HEK293 (cell line): ENCODE measurements at regions not wholly inside any gene's neighbourhood (a gene's known extent, or its start where the extent isn't known, plus 50 kb on each side); places are given as distances from the start of the nearest gene placed in this dataset.

Experiments used
- CTCF ChIA-PET: fragments of 350-600 bp; formaldehyde crosslinking; extraction: SDS; loops from one replicate; lab custom pipeline; 2021; ENCODE audit warnings: antibody characterized with exemption; lab: Yijun Ruan, JAX
- POLR2A ChIA-PET: fragments of 300-600 bp; formaldehyde crosslinking; extraction: SDS; loops from one replicate; lab custom pipeline; 2020; ENCODE audit warnings: antibody characterized with exemption, inconsistent platforms; lab: Yijun Ruan, JAX
- H3K27ac ChIP-seq: fragments of 200-500 bp; sonication (Bioruptor generic); 2 replicates; pipeline ENCODE4 v1.5.1; 2014; ENCODE audit warnings: low read depth, low read length, control low read depth, inconsistent platforms; ENCODE audit errors: extremely low read depth
- H3K36me3 ChIP-seq, 2 experiments: fragments of 200-500 bp in 1 of 2; sonication (Bioruptor generic) in 1 of 2; 1 replicate in 1 of 2; 2 replicates in 1 of 2; pipeline ENCODE4 v1.5.1; 2014 to 2017; ENCODE audit warnings: inconsistent platforms in 2 of 2, low read length in 2 of 2; ENCODE audit not compliant: control insufficient read depth in 2 of 2, insufficient read depth in 1 of 2
- H3K4me1 ChIP-seq: fragments of 200-500 bp; sonication (Bioruptor generic); 2 replicates; pipeline ENCODE4 v1.5.1; 2014; ENCODE audit warnings: mild to moderate bottlenecking, low read length, inconsistent platforms; ENCODE audit not compliant: control insufficient read depth, insufficient read depth
- H3K4me3 ChIP-seq: 2 replicates; pipeline ENCODE4 v1.5.1; 2011; ENCODE audit warnings: low read depth, mild to moderate bottlenecking, control low read depth, low read length, moderate library complexity
- H3K9me3 ChIP-seq: fragments of 200-500 bp; sonication (Bioruptor generic); 2 replicates; pipeline ENCODE4 v1.5.1; 2014; ENCODE audit warnings: low read depth, low read length, inconsistent platforms; ENCODE audit not compliant: control insufficient read depth, insufficient read depth
- GLI2 ChIP-seq: fragments of 450-650 bp; formaldehyde crosslinking; IDR thresholded peaks from 2 replicates; pipeline ENCODE4; 2017; ENCODE audit warnings: missing biosample characterization, missing genetic modification characterization, low read depth, borderline replicate concordance
- KLF16 ChIP-seq: fragments of 450-650 bp; formaldehyde crosslinking; IDR thresholded peaks from 2 replicates; pipeline ENCODE4 v1.5.1; 2017; ENCODE audit warnings: missing biosample characterization, missing genetic modification characterization
- KLF8 ChIP-seq: fragments of 450-650 bp; formaldehyde crosslinking; IDR thresholded peaks from 2 replicates; pipeline ENCODE4 v1.5.1; 2016; ENCODE audit warnings: missing biosample characterization, missing genetic modification characterization
- PBX3 ChIP-seq: sonication (generic); formaldehyde crosslinking; IDR thresholded peaks from 2 replicates; pipeline ENCODE4 v1.8.1; 2022; ENCODE audit warnings: mild to moderate bottlenecking, moderate library complexity, missing genetic modification reagents
- SCRT2 ChIP-seq: fragments of 450-650 bp; formaldehyde crosslinking; IDR thresholded peaks from 2 replicates; pipeline ENCODE4 v1.5.1; 2016; ENCODE audit warnings: missing biosample characterization, missing genetic modification characterization
- ZBTB17 ChIP-seq: fragments of 450-650 bp; formaldehyde crosslinking; IDR thresholded peaks from 2 replicates; pipeline ENCODE4 v1.5.1; 2016; ENCODE audit warnings: missing biosample characterization, missing genetic modification characterization
- ZBTB21 ChIP-seq: fragments of 450-650 bp; formaldehyde crosslinking; IDR thresholded peaks from 2 replicates; pipeline ENCODE4 v1.5.1; 2017; ENCODE audit warnings: missing biosample characterization, missing genetic modification characterization
- ZFP3 ChIP-seq: fragments of 450-650 bp; formaldehyde crosslinking; IDR thresholded peaks from 2 replicates; pipeline ENCODE4 v1.5.1; 2016; ENCODE audit warnings: low read depth, missing biosample characterization, missing genetic modification characterization
- ZNF132 ChIP-seq: fragments of 450-650 bp; formaldehyde crosslinking; IDR thresholded peaks from 2 replicates; pipeline ENCODE4 v1.5.1; 2017; ENCODE audit warnings: missing biosample characterization, missing genetic modification characterization, borderline replicate concordance
- ZNF214 ChIP-seq: fragments of 450-650 bp; formaldehyde crosslinking; IDR thresholded peaks from 2 replicates; pipeline ENCODE4 v1.5.1; 2017; ENCODE audit warnings: missing biosample characterization, mild to moderate bottlenecking, missing genetic modification characterization, borderline replicate concordance
- ZNF221 ChIP-seq: fragments of 450-650 bp; formaldehyde crosslinking; IDR thresholded peaks from 2 replicates; pipeline ENCODE4 v1.5.1; 2017; ENCODE audit warnings: missing biosample characterization, missing genetic modification characterization, borderline replicate concordance
- ZNF248 ChIP-seq: fragments of 450-650 bp; formaldehyde crosslinking; IDR thresholded peaks from 2 replicates; pipeline ENCODE4 v1.5.1; 2017; ENCODE audit warnings: missing biosample characterization, missing genetic modification characterization
- ZNF354C ChIP-seq: fragments of 450-650 bp; formaldehyde crosslinking; IDR thresholded peaks from 2 replicates; pipeline ENCODE4 v1.5.1; 2016; ENCODE audit warnings: missing biosample characterization, missing genetic modification characterization, low read depth, borderline replicate concordance
- ZNF362 ChIP-seq: fragments of 450-650 bp; formaldehyde crosslinking; IDR thresholded peaks from 2 replicates; pipeline ENCODE4 v1.5.1; 2016; ENCODE audit warnings: missing biosample characterization, missing genetic modification characterization
- ZNF571 ChIP-seq: fragments of 450-650 bp; formaldehyde crosslinking; IDR thresholded peaks from 2 replicates; pipeline ENCODE4 v1.5.0; 2017; ENCODE audit warnings: missing biosample characterization, missing genetic modification characterization
- ZNF654 ChIP-seq: fragments of 450-650 bp; formaldehyde crosslinking; IDR thresholded peaks from 2 replicates; pipeline ENCODE4 v1.5.1; 2016; ENCODE audit warnings: low read depth, missing biosample characterization, missing genetic modification characterization
- ZNF660 ChIP-seq: fragments of 450-650 bp; IDR thresholded peaks from 2 replicates; pipeline ENCODE4 v1.5.1; 2018; ENCODE audit warnings: missing biosample characterization, mild to moderate bottlenecking, missing genetic modification characterization
- ZNF791 ChIP-seq: fragments of 450-650 bp; formaldehyde crosslinking; IDR thresholded peaks from 2 replicates; pipeline ENCODE4 v1.5.1; 2016; ENCODE audit warnings: missing biosample characterization, missing genetic modification characterization
- ZNF837 ChIP-seq: fragments of 450-650 bp; formaldehyde crosslinking; IDR thresholded peaks from 2 replicates; pipeline ENCODE4 v1.5.1; 2016; ENCODE audit warnings: missing biosample characterization, missing genetic modification characterization

GRCh38 chr9:131791542-131792254 lies 51.8 kb upstream of the RAPGEF1 start:
- CTCF ChIA-PET = interaction anchor here (0.6 kb wide), 1 partner anchor 44 kb away, joined by 3 read pairs; no protein-coding TSS in a partner anchor
- Histone ChIP-seq H3K36me3 (no peaks in the 10 kb centered on the region), H3K9me3 (no peaks in the 10 kb centered on the region), H3K27ac (no peak overlapping the region), H3K4me1 (no peaks in the 10 kb centered on the region), H3K4me3 (no peak overlapping the region)
- POLR2A ChIA-PET = no interaction called here
- TF ChIP-seq GLI2 = no peak
- no peak for TF ChIP-seq ZNF654
- TF ChIP-seq ZBTB17 = no peak
- TF ChIP-seq ZBTB21 (tag by site-specific recombination) = no peak
- TF ChIP-seq ZNF214 (tag by site-specific recombination) = no peak
- TF ChIP-seq ZFP3 = no peak
- TF ChIP-seq KLF8 (tag by site-specific recombination) = no peak
- TF ChIP-seq KLF16 (tag by site-specific recombination) = no peak
- no peak for TF ChIP-seq ZNF362 (tag by site-specific recombination)
- no peak for TF ChIP-seq ZNF791 (tag by site-specific recombination)
- no peak for TF ChIP-seq ZNF571
- no peak for TF ChIP-seq ZNF132 (tag by site-specific recombination)
- TF ChIP-seq ZNF660 (tag by site-specific recombination) = no peak
- TF ChIP-seq ZNF354C (tag by site-specific recombination) = no peak
- TF ChIP-seq PBX3 = no peak
- TF ChIP-seq ZNF837 = no peak
- no peak for TF ChIP-seq ZNF221 (tag by site-specific recombination)
- no peak for TF ChIP-seq ZNF248 (tag by site-specific recombination)
- TF ChIP-seq SCRT2 (tag by site-specific recombination) = no peak
